Astrocyte (in vitro differentiated cells and primary cell): ENCODE measurements at regions not wholly inside any gene's neighbourhood (a gene's known extent, or its start where the extent isn't known, plus 50 kb on each side); places are given as distances from the start of the nearest gene placed in this dataset.

Experiments
- DNase-seq: peaks from one replicate; pipeline ENCODE4 v3.0.0-alpha.2; 2010; ENCODE audit warnings: low read depth
- FAIRE-seq: peaks from 2 replicates; lab custom pipeline; 2011; peaks lifted over from hg19 to GRCh38; lab: Jason Lieb, UNC
- H2AFZ ChIP-seq: 2 replicates; pipeline ENCODE4 v1.6.0; 2012; ENCODE audit warnings: low read depth, low read length, inconsistent platforms
- H3K27ac ChIP-seq: 2 replicates; pipeline ENCODE4 v1.5.1; 2011; ENCODE audit warnings: low read depth, low read length, inconsistent platforms
- H3K27me3 ChIP-seq: 2 replicates; pipeline ENCODE4 v1.6.0; 2011; ENCODE audit warnings: low read length, inconsistent platforms; ENCODE audit not compliant: insufficient read depth
- H3K36me3 ChIP-seq: 2 replicates; pipeline ENCODE4 v1.5.1; 2011; ENCODE audit warnings: low read length, inconsistent platforms; ENCODE audit not compliant: insufficient read depth
- H3K4me1 ChIP-seq: 2 replicates; pipeline ENCODE4 v1.5.1; 2011; ENCODE audit warnings: low read length, inconsistent platforms; ENCODE audit not compliant: insufficient read depth
- H3K4me2 ChIP-seq: 2 replicates; pipeline ENCODE4 v1.6.0; 2012; ENCODE audit warnings: low read length, inconsistent platforms
- H3K4me3 ChIP-seq: 2 replicates; pipeline ENCODE4 v1.5.1; 2011; ENCODE audit warnings: low read depth, mild to moderate bottlenecking, low read length, inconsistent platforms; ENCODE audit not compliant: insufficient read depth
- H3K79me2 ChIP-seq: 2 replicates; pipeline ENCODE4 v1.6.0; 2012; ENCODE audit warnings: mild to moderate bottlenecking, low read length, inconsistent platforms; ENCODE audit not compliant: insufficient read depth
- H3K9ac ChIP-seq: 2 replicates; pipeline ENCODE4 v1.6.0; 2012; ENCODE audit warnings: mild to moderate bottlenecking, low read length, inconsistent platforms
- H3K9me3 ChIP-seq: 2 replicates; pipeline ENCODE4 v1.5.1; 2012; ENCODE audit warnings: low read depth, mild to moderate bottlenecking, low read length, inconsistent platforms; ENCODE audit not compliant: insufficient read depth
- H4K20me1 ChIP-seq: 2 replicates; pipeline ENCODE4 v1.6.0; 2012; ENCODE audit warnings: low read length, inconsistent platforms; ENCODE audit not compliant: insufficient read depth
- H3K27ac Mint-ChIP-seq: one replicate; pipeline ENCODE4 v1.8.0; 2021; ENCODE audit warnings: mild to moderate bottlenecking, mixed read lengths; ENCODE audit not compliant: unreplicated experiment
- H3K27me3 Mint-ChIP-seq: one replicate; pipeline ENCODE4 v1.8.0; 2021; ENCODE audit warnings: low read depth, mixed read lengths; ENCODE audit not compliant: unreplicated experiment
- H3K36me3 Mint-ChIP-seq: one replicate; pipeline ENCODE4 v1.8.0; 2021; ENCODE audit warnings: low read depth, mixed read lengths; ENCODE audit not compliant: unreplicated experiment
- H3K4me1 Mint-ChIP-seq: one replicate; pipeline ENCODE4 v1.8.0; 2021; ENCODE audit warnings: low read depth, mixed read lengths; ENCODE audit not compliant: unreplicated experiment
- H3K4me3 Mint-ChIP-seq: one replicate; pipeline ENCODE4 v1.8.0; 2021; ENCODE audit warnings: mild to moderate bottlenecking, moderate library complexity, mixed read lengths; ENCODE audit not compliant: unreplicated experiment
- H3K9me3 Mint-ChIP-seq: one replicate; pipeline ENCODE4 v1.8.0; 2021; ENCODE audit warnings: mild to moderate bottlenecking, mixed read lengths; ENCODE audit not compliant: unreplicated experiment
- EZH2 ChIP-seq: IDR thresholded peaks from 2 replicates; pipeline ENCODE4 v1.6.1; 2012; ENCODE audit warnings: mild to moderate bottlenecking, low read length, inconsistent platforms; ENCODE audit not compliant: insufficient read depth
- TF ChIP-seq, protein P1 (sequence below): IDR thresholded peaks from 2 replicates; pipeline ENCODE4 v1.5.1; 2011; ENCODE audit warnings: low read depth, mild to moderate bottlenecking, inconsistent platforms, low read length, moderate library complexity; ENCODE audit not compliant: insufficient read depth

DNA sequence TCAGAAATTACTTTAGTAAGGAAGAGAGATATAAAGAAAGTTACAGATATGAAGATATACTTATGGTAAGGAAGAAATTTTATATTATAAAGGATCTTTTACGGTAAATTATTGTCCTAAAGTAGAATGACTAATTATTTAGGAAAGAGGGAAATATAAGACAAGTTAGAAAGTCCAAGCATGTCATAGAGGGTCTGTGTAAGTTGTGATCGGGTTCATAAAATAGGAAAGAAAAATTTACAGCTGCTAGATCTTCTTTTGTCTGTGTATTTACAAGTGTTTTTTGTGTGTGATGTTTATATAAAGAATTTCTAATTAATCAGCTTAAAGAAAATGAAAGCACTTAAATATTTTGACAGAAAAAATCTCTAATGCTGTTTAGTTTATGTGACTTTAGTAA lies 1054.9 kb upstream of the DIAPH2 start:
- Mint-ChIP-seq H3K27ac (no peak overlapping the region), H3K4me1 (no peaks in the 10 kb centered on the region), H3K27me3 (no peaks in the 10 kb centered on the region), H3K9me3 (no peaks in the 10 kb centered on the region), H3K4me3 (no peak overlapping the region), H3K36me3 (no peaks in the 10 kb centered on the region)
- Histone ChIP-seq H3K9ac (no peak overlapping the region), H3K79me2 (no peaks in the 10 kb centered on the region), H4K20me1 (no peaks in the 10 kb centered on the region), H3K9me3 (no peaks in the 10 kb centered on the region), H3K4me2 (no peak overlapping the region), H3K27me3 (no peaks in the 10 kb centered on the region), H3K27ac (no peak overlapping the region), H3K36me3 (no peaks in the 10 kb centered on the region), H3K4me1 (no peaks in the 10 kb centered on the region), H3K4me3 (no peak overlapping the region), H2AFZ (no peak overlapping the region)
- no peak for TF ChIP-seq EZH2
- TF ChIP-seq, protein P1, sequence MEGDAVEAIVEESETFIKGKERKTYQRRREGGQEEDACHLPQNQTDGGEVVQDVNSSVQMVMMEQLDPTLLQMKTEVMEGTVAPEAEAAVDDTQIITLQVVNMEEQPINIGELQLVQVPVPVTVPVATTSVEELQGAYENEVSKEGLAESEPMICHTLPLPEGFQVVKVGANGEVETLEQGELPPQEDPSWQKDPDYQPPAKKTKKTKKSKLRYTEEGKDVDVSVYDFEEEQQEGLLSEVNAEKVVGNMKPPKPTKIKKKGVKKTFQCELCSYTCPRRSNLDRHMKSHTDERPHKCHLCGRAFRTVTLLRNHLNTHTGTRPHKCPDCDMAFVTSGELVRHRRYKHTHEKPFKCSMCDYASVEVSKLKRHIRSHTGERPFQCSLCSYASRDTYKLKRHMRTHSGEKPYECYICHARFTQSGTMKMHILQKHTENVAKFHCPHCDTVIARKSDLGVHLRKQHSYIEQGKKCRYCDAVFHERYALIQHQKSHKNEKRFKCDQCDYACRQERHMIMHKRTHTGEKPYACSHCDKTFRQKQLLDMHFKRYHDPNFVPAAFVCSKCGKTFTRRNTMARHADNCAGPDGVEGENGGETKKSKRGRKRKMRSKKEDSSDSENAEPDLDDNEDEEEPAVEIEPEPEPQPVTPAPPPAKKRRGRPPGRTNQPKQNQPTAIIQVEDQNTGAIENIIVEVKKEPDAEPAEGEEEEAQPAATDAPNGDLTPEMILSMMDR = no peak
- DNase-seq (no peak), FAIRE-seq (no peak)

DNA sequence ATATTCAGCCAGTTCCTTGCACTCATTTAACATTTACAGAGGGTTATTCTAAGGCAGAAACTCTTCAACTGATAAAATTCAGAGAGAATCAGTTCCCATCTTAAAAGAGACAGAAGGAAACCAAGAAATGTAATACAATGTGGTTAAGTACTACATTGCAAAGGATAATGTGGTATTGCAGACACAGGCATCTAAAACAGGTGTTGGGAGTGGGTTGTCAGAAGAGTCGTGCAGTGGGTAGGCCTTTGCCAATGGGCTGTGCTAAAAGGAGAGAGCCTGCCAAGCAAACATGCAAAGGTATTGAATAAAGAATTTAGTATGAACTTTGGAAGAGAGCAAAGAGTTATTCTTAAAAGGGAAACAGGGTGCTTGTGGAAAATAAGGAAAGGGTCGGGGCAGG lies 1044.4 kb upstream of the DIAPH2 start:
- FAIRE-seq (peak; percentile 29), DNase-seq (no peak)
- Histone ChIP-seq H2AFZ (no peak overlapping the region), H3K4me3 (no peak overlapping the region), H3K9me3 (no peaks in the 10 kb centered on the region), H3K9ac (no peak overlapping the region), H4K20me1 (no peaks in the 10 kb centered on the region), H3K4me2 (no peak overlapping the region), H3K27ac (no peak overlapping the region), H3K79me2 (no peaks in the 10 kb centered on the region), H3K36me3 (no peaks in the 10 kb centered on the region), H3K27me3 (no peaks in the 10 kb centered on the region), H3K4me1 (no peaks in the 10 kb centered on the region)
- TF ChIP-seq, protein P1 = no peak
- TF ChIP-seq EZH2 = no peak
- H3K4me1 Mint-ChIP-seq = peaks cover 5% of the 10 kb centered on the region
- no peaks in the 10 kb centered on the region for H3K9me3 Mint-ChIP-seq
- no peak overlapping the region for H3K27ac Mint-ChIP-seq
- no peaks in the 10 kb centered on the region for H3K36me3 Mint-ChIP-seq
- H3K4me3 Mint-ChIP-seq = no peak overlapping the region
- no peaks in the 10 kb centered on the region for H3K27me3 Mint-ChIP-seq

DNA sequence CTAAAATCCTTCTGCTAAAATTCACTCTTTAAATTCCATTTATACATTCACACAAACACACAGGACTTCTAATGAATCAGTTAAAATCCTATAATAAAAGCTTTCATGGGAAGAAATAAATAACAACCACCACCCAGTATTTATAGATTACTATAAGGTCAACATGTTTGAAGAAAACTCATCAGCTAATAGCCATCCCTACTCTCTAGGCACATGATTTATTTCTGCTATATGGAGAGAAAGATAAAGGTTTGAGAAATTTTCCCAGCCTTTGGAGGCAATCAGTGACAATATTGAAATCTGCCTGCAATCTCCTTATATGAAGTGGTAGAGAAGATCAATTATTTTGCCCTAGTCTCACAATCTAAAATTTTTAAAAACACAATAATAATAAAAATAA lies 1038.9 kb upstream of the DIAPH2 start:
- DNase-seq (no peak), FAIRE-seq (peak; percentile 88)
- Mint-ChIP-seq H3K9me3 (no peaks in the 10 kb centered on the region), H3K4me1 (no peaks in the 10 kb centered on the region), H3K27me3 (no peaks in the 10 kb centered on the region), H3K36me3 (no peaks in the 10 kb centered on the region), H3K4me3 (no peak overlapping the region), H3K27ac (no peak overlapping the region)
- H3K27me3 ChIP-seq = no peaks in the 10 kb centered on the region
- no peaks in the 10 kb centered on the region for H3K36me3 ChIP-seq
- H3K79me2 ChIP-seq = no peaks in the 10 kb centered on the region
- no peak overlapping the region for H3K4me3 ChIP-seq
- H3K9ac ChIP-seq = no peak overlapping the region
- no peaks in the 10 kb centered on the region for H4K20me1 ChIP-seq
- H2AFZ ChIP-seq = no peak overlapping the region
- H3K9me3 ChIP-seq = no peaks in the 10 kb centered on the region
- H3K27ac ChIP-seq = no peak overlapping the region
- TF ChIP-seq, protein P1 = no peak
- TF ChIP-seq EZH2 = no peak
- no peak overlapping the region for H3K4me2 ChIP-seq
- H3K4me1 ChIP-seq = no peaks in the 10 kb centered on the region
